ENCODE measurements at regions not wholly inside any gene's neighbourhood (a gene's known extent, or its start where the extent isn't known, plus 50 kb on each side); places are given as distances from the start of the nearest gene placed in this dataset.
"Not testable (repeated sequence)": the region's sequence is repeated elsewhere in the genome, so short reads cannot be mapped to it uniquely, and the experiment has no call there.

GRCh38 chr12:77251799-77252198, 186.4 kb upstream of the E2F7 start:
- DNase-seq: no peak

- DNase-seq: no peak
These were observed 184.5 kb upstream of the E2F7 start for GRCh38 chr12:77249892-77250291.

- DNase-seq: no peak
These were observed 182.7 kb upstream of the E2F7 start for GRCh38 chr12:77248036-77248435.

GRCh38 chr12:77247542-77247941, 182.2 kb upstream of the E2F7 start:
- DNase-seq: no peak

GRCh38 chr12:77243345-77243744, 178.0 kb upstream of the E2F7 start:
- no peak for DNase-seq

GRCh38 chr12:77239617-77240016, 174.2 kb upstream of the E2F7 start:
- DNase-seq: no peak

GRCh38 chr12:77238335-77238734, 173.0 kb upstream of the E2F7 start:
- no peak for DNase-seq

GRCh38 chr12:77237896-77238295, 172.5 kb upstream of the E2F7 start:
- no peak for DNase-seq

GRCh38 chr12:77236066-77236465, 170.7 kb upstream of the E2F7 start:
- DNase-seq: no peak

GRCh38 chr12:77232045-77232444, 166.7 kb upstream of the E2F7 start:
- no peak for DNase-seq

- DNase-seq: no peak
These were observed 166.1 kb upstream of the E2F7 start for GRCh38 chr12:77231501-77231918.

- no peak for DNase-seq
These were observed 164.5 kb upstream of the E2F7 start for GRCh38 chr12:77229640-77230442.

GRCh38 chr12:77228376-77228775, 163.0 kb upstream of the E2F7 start:
- no peak for DNase-seq

GRCh38 chr12:77226368-77226767, 161.0 kb upstream of the E2F7 start:
- DNase-seq: no peak

GRCh38 chr12:77225373-77225772, 160.0 kb upstream of the E2F7 start:
- no peak for DNase-seq

- DNase-seq: no peak
These were observed 159.0 kb upstream of the E2F7 start for GRCh38 chr12:77224346-77224745.

- DNase-seq: no peak
These were observed 157.0 kb upstream of the E2F7 start for GRCh38 chr12:77222336-77222735.

- no peak for DNase-seq
These were observed 155.2 kb upstream of the E2F7 start for GRCh38 chr12:77220586-77220985.

GRCh38 chr12:77218278-77218677, 152.9 kb upstream of the E2F7 start:
- no peak for DNase-seq

GRCh38 chr12:77216136-77216535, 150.8 kb upstream of the E2F7 start:
- DNase-seq: not testable (repeated sequence)

- no peak for DNase-seq
These were observed 148.8 kb upstream of the E2F7 start for GRCh38 chr12:77214136-77214535.

- no peak for DNase-seq
These were observed 147.9 kb upstream of the E2F7 start for GRCh38 chr12:77213319-77213718.

GRCh38 chr12:77210724-77211123, 145.4 kb upstream of the E2F7 start:
- DNase-seq: no peak

- DNase-seq: no peak
These were observed 138.7 kb upstream of the E2F7 start for GRCh38 chr12:77204083-77204482.

- DNase-seq: no peak
These were observed 137.2 kb upstream of the E2F7 start for GRCh38 chr12:77202457-77203060.

All from NCI-H2029 (cell line).